GM18909 (cell line): ENCODE measurements at regions not wholly inside any gene's neighbourhood (a gene's known extent, or its start where the extent isn't known, plus 50 kb on each side); places are given as distances from the start of the nearest gene placed in this dataset.
A peak's percentile ranks its signal among the peaks of the same experiment; 100 is the strongest.

Experiments
- ATAC-seq: cut with Tn5 transposase; IDR thresholded peaks from one replicate; pipeline ENCODE4 v1.9.1; 2021; ENCODE audit warnings: mild to moderate bottlenecking; ENCODE audit not compliant: unreplicated experiment, poor library complexity

DNA sequence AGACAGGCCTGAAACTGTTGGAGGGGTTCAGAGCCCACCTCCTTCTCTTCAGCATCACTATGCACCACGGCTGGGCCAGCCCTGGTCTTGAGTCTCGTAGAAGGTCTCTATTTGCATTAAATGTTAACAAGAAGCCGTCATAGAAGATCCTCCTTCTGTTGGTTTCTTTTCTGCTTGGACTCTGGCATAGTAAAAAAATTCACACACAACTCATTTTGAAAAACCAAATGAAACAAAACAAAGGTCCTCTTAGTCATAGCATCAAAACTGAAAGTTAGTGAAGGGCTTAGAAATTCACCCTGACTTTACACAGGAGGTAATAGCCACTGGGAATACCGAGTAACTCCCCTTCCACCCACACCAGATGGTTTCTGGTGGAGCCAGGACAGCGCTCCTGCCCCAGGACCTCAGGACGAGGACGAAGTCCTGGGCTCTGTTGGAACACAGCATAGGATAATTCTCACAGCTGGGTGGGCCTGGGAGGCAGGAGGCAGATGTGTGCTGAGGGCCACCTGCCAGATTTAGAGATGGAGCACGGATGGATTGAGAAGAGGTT is 248.4 kb upstream of the KLF6 start:
- ATAC-seq: peak; percentile 89

DNA sequence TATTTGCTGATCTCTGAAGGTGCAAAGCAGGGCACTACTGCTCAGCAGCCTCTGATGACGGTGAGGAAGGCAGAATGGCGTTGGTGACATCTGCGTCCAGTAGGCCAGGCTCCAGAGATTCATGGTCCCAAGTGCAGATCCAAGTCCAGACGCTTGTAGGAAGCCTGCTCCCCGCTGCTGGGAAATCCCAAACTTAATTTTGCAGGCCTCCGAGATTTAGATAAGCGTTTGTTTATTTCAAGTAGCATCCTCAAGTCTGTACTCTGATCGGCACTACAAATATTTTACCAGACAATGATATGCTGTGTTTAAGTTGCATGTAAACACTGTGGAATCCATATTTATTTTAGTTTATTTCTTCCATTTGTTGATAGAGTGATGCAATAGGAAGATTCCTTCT is 244.9 kb upstream of the KLF6 start:
- ATAC-seq: no peak

DNA sequence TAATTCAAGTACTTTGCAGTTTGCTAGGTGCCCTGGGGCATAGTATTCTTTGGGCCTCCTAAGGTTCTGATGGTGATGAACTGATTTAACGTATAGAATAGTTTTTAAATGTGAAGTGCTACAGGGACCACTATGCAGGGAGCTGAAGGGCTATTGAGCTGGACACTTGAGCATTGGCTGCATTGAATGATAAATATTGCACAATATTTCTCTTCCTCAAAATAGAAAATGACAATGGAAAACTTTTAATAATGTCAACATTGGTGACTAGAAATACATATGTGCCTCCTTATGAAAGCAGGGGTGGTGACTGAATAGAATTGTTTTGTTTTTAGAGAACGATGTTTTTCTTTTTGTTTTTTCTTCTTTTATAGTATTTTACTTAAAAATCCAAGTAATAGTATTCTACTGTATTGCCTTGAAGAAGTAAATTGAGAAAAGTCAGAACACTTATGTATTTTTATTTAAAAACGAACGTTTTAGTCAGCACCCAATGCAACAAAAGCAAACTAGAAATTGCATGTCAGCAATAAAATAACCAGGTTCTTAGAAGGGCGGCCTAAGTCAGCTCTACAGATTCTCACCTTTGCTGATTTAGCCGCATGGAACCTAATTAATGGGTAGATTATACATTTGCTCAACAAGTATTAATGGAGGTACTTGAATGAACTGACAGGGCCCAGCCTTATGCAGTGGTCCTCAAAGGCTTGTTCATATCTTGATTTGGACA is 244.0 kb upstream of the KLF6 start:
- ATAC-seq: no peak

DNA sequence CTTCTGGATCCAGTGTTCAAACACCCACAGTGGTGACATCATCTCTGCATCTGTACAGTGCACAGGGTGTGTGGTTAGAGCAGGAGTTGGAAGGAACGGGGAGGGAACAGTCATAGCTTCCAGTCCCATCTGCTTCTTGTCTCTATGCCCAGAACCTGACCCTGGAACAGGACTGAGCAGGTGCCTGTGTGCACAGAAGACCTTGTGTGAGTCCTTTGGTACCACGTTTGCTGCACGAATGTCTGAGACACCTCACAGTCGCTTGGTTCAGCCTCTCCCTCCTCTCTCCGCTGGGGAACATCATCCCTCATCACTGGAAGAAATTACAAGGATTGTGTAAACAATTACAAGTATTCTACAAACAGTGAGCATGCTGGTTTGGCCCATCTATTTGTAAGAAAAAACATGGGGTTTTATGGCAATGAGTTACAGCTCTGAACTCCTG is 243.0 kb upstream of the KLF6 start:
- no peak for ATAC-seq

DNA sequence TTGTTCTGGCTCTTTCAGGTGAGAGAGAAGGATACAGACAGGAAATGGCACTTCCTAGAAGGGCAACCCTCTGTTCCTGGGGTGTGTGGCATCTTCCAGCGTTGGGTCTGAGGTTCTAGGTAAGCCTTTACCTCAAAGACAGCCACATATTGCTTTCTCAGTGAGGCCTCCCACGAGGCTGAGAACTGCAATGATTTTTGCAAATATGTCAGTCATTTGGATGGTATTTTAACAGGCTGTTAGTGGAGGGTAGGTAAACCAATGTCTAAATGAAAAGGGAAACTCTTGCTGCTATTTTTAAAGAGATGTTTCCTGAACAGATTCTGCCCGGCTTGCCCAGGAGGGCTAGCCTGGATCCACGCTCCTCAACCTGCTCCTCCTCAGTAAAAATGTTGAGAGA is 240.3 kb upstream of the KLF6 start:
- ATAC-seq: no peak

DNA sequence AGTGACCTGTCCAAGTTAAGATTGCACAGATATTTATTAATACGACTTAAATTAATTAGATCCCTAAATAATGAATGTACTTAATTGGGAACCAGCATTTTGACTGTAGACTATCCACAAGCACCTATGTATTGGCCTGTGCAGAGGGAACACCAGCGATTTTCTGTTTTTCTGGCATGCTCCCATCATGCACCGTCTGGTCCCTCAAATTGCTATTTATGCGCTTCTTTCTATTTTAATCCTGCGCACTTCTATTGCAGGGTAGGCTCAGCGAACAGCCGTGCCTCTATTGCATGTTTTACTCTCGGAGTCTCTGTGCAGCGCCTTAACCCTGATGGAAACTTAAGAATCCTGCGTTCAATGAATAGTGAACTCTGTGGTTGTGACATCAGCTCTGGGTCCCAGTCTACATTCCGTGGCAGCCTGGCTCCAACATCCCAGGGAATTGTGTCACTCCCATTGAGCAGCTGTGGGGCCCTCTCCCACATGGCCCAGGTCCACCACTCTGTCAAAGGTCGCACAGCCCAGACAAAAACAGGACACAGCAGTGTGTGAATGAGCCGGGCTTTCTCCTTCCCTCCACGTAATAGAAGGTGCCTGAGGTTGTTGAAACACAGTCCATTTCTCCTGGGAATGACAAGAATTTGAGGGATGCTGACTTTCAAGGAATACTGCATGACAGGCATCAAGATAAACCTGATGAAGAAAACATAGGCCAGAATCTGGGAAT is 239.7 kb upstream of the KLF6 start:
- ATAC-seq: no peak

DNA sequence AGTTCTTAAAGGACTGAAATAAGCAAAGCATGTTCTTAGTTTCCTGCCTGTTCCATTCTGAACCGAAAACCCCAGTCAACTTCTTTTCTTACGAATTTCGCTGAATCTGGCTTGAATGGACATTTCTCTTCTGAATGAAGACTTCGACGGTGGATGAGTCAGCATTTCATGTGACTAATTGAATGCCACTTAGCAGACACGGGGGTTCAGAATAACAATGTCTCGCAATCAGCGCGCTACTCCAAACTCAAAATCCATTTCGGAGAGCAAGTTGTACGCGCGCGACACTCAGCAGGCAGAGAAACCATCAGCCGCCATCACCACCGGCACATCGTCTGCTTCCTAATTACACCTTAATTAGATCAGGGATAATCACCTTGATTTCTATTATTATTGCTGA is 239.0 kb upstream of the KLF6 start:
- ATAC-seq: no peak

DNA sequence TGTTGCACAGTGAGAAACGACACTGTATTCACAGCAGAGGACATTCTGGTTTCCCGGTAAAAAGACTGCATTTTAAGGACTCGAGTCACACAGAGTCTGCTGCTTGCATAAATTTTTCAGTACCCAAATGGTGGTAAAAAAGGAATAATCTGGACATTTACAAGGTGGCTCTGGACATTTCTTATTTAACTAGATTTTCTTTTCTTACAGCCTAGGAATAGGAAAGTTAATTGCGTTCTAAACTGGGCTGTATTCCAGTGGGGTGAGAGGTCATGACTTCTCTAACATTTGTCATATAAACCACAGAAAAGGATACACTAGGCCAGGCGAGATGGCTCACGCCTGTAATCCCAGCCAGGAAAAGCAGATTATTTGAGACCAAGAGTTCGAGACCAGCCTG is 237.5 kb upstream of the KLF6 start:
- ATAC-seq: no peak

DNA sequence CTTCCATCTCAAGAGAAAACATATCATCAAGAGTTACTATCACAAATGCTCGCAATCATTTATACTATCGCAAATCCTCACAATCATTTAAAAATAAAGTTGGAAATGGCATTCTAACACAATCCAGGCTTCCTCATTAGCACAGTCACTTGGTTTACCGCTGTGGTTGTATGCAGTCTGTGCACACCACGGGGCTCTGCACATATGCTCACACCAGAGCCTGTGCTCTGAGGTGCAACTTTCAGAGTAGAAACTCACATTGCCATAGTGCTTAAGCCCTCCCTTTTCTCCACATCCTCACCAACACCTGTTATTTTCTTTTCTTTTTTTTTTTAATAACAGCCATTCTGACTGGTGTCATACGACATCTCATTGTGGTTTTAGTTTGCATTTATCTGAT is 235.6 kb upstream of the KLF6 start:
- ATAC-seq: no peak

DNA sequence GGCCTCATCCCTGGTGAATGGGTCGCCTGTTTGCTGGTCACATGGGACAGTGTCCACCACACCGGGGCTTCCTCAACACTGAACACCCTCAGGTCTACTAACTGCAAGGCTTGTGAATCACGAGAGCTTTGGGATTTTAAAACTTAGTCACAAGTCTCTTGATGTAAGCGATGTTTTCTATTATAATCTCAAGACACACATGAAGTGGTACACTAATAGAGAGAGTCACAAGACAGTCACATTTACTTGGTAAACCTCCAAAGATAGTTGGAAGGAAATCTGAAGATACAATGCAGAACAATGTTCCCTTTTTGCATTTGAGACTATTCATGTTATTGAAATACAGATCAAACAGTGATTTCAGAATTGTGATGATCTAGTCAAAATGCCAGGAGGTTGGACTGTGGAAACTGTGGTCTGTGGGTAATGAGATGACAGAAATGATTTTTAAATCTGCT is 233.1 kb upstream of the KLF6 start:
- no peak for ATAC-seq

DNA sequence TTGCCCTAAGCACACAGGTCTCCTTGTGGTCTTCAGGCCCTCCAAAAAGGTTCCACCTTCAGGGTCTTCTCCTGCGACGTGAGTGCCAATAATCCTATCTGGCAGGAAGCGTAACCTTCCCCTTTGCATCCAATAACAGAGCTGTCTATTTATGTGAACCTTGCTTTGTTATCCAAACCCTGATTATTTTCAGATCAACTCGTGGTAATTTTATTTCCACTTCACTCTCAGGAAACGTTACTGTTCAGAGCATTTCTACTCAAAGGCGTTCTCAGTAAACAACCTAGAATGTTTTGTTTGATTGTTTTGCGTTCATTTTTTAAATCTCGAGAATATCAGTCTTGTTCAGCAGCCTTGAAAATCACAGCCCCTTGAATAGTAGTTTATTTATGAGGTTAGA is 232.3 kb upstream of the KLF6 start:
- no peak for ATAC-seq

DNA sequence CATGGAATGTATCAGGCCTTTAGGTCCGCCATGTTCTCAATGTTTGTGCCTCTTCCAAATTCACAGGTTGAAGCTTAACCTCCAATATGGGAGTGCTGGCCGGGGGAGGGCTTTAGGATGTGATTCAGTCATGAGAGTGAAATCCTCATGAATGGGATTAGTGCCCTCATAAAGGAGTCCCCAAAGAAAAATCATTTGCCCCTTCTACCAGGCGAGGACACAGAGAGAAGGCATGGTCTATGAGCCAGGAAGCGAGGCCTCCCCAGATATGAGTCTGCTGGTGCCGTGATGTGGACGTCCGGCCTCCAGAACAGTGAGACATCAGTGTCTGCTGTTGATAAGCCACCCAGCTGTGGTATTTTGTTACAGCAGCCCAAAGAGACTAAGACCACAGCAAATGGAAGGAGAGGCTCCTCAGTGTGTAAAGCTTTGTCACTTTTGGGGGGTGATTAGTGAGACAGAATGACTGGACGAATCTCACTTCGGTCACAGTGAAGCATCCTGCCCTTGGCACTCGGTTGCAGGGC is 231.3 kb upstream of the KLF6 start:
- no peak for ATAC-seq

DNA sequence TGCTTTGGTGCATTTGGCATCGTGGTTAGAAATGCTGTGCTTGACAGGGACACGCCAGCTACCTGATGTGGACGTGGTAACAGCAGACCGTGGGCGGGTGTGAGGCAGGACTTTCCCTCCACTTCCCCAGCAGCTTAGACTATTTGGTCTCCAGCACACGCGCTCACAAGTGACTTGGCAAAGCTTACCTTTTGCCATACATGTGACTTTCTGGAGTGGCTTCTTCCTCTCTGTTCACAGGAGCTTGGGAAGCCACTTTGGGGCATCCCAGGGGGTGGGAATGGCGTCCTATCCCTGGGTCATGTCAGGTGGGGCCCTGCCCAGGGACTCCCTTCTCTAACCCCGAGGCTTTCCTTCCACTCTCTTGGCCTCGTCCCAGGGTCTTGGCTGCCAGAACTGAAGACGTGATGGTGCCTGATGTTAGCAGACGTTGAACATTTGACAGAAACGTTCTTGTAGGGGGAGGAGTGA is 228.7 kb upstream of the KLF6 start:
- ATAC-seq: peak; percentile 83

DNA sequence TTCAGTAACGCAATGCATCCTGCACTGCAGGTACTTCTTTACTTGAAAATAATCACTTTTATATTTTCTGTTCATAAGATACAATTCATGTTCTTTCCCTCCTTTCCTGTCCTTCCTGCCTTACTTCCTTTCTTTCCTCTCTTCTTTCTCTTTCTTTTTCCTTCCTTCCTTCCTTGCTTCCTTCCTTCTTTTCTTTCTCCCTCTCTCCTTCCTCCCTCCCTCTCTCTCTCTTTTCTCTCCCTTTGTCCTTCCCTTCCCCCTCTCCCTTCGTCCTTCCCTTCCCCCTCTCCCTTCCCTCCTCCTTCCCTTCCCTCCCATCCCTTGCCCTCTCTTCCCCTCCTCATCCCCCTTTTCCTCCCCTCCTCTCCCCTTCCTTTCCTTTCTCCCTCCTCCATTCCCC is 227.8 kb upstream of the KLF6 start:
- no peak for ATAC-seq

DNA sequence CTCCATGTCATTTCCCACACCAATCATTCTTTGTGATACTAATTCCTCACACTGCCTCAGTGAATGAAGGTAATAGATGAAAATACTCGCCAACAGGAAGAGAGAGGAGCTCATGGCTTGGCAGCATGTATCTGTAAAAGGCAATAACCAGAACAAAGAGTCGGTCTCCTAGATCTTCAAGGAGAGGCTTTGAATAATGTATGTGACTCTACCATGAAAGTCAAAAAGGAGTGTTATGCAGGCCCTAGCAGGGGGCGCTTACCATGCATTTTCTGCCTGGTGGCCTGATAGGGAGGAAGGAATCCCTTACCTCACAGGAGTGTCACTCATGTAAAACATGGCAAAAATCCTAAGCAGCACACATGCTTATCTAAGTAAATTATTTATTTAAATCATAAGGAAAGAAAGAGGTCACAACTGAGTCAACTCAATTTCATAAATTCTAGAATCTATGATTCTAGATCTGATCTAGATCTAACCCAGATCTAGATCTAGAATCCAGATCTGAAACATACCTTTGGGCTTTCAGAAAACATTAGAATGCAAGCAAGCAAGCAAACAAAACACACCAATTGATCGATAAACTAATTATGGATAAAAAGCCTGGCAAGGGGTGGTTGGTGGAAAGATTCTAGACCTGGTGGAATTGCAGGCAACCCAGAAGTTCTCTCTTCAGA is 226.3 kb upstream of the KLF6 start:
- no peak for ATAC-seq

DNA sequence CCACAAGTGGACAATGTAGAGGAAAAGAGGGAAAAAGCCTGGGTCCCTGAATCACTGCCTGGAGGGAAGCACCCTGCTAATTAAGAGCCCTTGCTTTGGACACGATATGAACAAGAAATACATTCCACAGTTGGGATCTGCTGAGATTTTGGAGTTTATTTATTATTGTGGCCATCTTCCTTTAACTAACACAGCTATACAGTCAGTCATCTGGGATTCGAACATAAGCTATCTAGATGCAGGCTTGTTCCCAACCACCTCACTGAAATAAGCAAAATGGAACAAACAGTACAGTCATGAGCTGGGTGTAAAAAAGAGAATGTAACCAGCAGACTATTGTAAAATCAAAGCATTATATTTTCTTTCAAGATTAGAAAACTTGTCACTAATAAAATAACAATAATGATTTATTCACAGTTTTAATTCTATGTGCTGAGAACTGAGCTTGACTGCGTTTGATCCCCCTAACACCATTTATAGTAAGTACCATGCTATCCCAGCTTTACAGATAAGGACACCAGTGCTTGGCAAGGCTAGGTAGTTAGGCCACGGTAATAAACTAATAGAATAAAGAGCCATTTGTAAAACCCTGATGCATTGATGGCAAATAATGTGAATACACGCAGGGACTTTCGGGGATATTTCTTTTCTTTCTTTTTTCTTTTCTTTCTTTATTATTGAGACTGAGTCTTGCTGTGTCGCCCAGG is 223.8 kb upstream of the KLF6 start:
- no peak for ATAC-seq

DNA sequence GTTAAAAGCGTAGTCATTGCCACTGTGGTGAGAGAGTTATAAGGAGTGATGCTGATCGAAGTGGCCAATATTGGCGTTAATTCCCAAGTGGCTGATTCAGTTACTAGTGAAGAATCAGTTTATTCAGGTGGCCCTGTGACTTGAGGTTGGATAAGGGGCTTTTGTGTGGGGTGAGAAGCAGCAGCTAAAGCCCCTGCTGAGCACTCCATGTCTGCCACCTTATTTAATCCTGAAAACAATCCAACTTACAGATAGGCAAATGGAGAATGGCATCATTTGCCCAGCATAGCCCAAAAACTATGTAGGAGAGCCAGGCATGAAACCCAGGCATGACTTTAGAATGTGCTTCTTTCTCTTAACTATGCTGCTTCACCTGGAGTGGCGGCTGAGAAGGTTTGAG is 222.8 kb upstream of the KLF6 start:
- no peak for ATAC-seq

DNA sequence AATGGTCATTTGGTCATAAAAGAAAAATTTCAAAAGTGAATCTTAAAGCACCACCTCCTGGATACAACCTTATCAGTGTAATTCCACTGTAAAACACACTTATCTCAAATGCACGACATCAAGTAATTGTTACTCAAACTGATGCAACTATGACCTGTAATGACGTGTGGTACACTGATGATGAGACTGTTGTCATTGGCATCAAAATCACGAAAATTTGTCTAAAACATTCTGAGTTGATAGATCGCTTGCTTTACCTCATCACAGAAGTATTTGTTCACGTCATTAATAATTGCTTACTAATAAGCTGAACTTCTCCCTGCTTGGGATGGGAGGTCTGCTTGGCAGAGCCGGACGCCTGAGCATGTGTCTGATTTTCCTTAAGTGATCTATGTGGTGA is 221.8 kb upstream of the KLF6 start:
- no peak for ATAC-seq

DNA sequence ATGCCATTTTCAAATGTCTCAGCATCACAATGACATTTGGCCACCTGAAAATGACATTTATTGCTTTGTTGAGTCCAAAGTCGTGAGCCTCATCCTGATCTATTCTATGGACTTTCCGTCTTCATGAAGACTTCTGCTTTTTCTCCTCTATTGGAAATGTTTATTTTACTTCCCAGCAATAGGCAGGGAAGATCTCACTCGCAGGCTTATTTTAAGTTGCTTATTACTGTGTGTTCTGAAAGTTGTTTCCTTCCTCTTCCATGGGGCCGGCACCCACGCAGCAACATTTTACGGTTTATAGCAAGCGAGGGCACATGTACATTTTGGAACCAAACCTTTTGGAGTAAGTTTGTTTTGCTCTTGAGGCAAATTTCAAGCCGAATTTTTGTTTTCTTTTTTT is 221.0 kb upstream of the KLF6 start:
- ATAC-seq: no peak

DNA sequence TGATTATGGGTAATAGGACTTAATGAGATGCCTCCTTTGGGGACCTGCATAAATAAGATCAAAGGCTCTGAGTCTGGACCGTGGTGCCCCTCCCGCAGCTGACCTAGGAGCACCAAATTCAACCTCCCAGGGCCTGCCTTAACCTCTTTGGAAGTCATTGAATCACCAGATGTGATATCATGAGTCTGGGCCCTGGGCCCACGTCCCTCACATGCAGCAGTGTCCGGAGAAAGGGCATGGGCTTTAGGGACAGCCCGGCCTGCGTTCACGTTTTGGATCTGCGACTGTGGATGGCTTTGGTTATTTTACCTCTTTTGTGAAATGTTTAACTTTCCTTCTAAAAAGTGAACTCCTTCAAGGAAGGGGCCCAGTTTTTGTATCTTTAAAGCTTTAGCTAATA is 220.0 kb upstream of the KLF6 start:
- ATAC-seq: no peak
